SK-N-SH (cell line): ENCODE measurements at regions not wholly inside any gene's neighbourhood (a gene's known extent, or its start where the extent isn't known, plus 50 kb on each side); places are given as distances from the start of the nearest gene placed in this dataset.

ENCODE experiments used
- CTCF ChIP-seq: fragments of 200-600 bp; sonication (generic); IDR thresholded peaks from 2 replicates; pipeline ENCODE4 v1.6.1; 2017; ENCODE audit warnings: antibody characterized with exemption, mild to moderate bottlenecking, moderate library complexity
- FOXM1 ChIP-seq: IDR thresholded peaks from 2 replicates; pipeline ENCODE4 v1.4.0; 2012; ENCODE audit warnings: low read depth, mild to moderate bottlenecking
- MAX ChIP-seq: IDR thresholded peaks from 2 replicates; pipeline ENCODE4 v1.4.0; 2012; ENCODE audit warnings: low read depth
- NFIC ChIP-seq: IDR thresholded peaks from 2 replicates; pipeline ENCODE4 v1.4.0; 2012; ENCODE audit warnings: borderline replicate concordance
- RAD21 ChIP-seq: IDR thresholded peaks from 2 replicates; pipeline ENCODE4 v1.6.1; 2012; ENCODE audit warnings: mild to moderate bottlenecking, low read length
- RCOR1 ChIP-seq: fragments of 150-350 bp; IDR thresholded peaks from 2 replicates; pipeline ENCODE4 v1.6.1; 2017; ENCODE audit warnings: antibody characterized with exemption, low read length
- REST ChIP-seq: IDR thresholded peaks from 2 replicates; pipeline ENCODE4 v1.6.1; 2012; ENCODE audit warnings: mild to moderate bottlenecking, low read depth, low read length, moderate library complexity
- RFX5 ChIP-seq: IDR thresholded peaks from 2 replicates; pipeline ENCODE4 v1.6.1; 2012; ENCODE audit warnings: mild to moderate bottlenecking, improper control_type of control experiment, low read length
- SMC3 ChIP-seq: IDR thresholded peaks from 2 replicates; pipeline ENCODE4 v1.6.1; 2012; ENCODE audit warnings: low read depth, low read length, improper control_type of control experiment
- TAF1 ChIP-seq: IDR thresholded peaks from 2 replicates; pipeline ENCODE4 v1.6.1; 2012; ENCODE audit warnings: low read depth, mild to moderate bottlenecking, low read length, moderate library complexity, borderline replicate concordance
- USF2 ChIP-seq: fragments of 150-350 bp; IDR thresholded peaks from 2 replicates; pipeline ENCODE4 v1.6.1; 2017; ENCODE audit warnings: antibody characterized with exemption, low read length, low read depth, borderline replicate concordance
- YY1 ChIP-seq: IDR thresholded peaks from 2 replicates; pipeline ENCODE4 v1.4.0; 2012; ENCODE audit warnings: low read depth, mild to moderate bottlenecking

- TF ChIP-seq RCOR1: no peak
- no peak for TF ChIP-seq FOXM1
- TF ChIP-seq MAX: no peak
- TF ChIP-seq YY1: no peak
- TF ChIP-seq CTCF: no peak
- TF ChIP-seq USF2: no peak
- TF ChIP-seq TAF1: no peak
- TF ChIP-seq SMC3: no peak
- no peak for TF ChIP-seq NFIC
- no peak for TF ChIP-seq RFX5
- TF ChIP-seq RAD21: no peak
- no peak for TF ChIP-seq REST
Observed at GRCh38 chr7:97471491-97471890, 260.4 kb upstream of the TAC1 start.
